ENCODE measurements at regions not wholly inside any gene's neighbourhood (a gene's known extent, or its start where the extent isn't known, plus 50 kb on each side); places are given as distances from the start of the nearest gene placed in this dataset.
"Not testable (repeated sequence)": the region's sequence is repeated elsewhere in the genome, so short reads cannot be mapped to it uniquely, and the experiment has no call there.

- TF ChIP-seq CTCF (IDR thresholded peaks at IDR 0.05; ENCODE audit: insufficient read depth, low read length, poor library complexity, severe bottlenecking); EZH2phosphoT487 (conservative IDR thresholded peaks at IDR 0.05; ENCODE audit: low read length): not testable (repeated sequence)
Measured at GRCh38 chrX:144185197-144185596, 301.3 kb downstream of the UBE2NL start.

All from SU-DHL-6 (cell line).